NCI-H226 (cell line): ENCODE measurements at regions not wholly inside any gene's neighbourhood (a gene's known extent, or its start where the extent isn't known, plus 50 kb on each side); places are given as distances from the start of the nearest gene placed in this dataset.

ENCODE experiments used
- DNase-seq: peaks from one replicate; pipeline ENCODE4 v3.0.0-alpha.2; 2015

GRCh38 chr9:1776668-1777067 is 238.5 kb upstream of the SMARCA2 start:
- no peak for DNase-seq

- DNase-seq, result no peak
Observed at GRCh38 chr9:1791191-1791590, 224.0 kb upstream of the SMARCA2 start.

GRCh38 chr9:1794547-1795270 is 220.4 kb upstream of the SMARCA2 start:
- DNase-seq, result no peak

DNA sequence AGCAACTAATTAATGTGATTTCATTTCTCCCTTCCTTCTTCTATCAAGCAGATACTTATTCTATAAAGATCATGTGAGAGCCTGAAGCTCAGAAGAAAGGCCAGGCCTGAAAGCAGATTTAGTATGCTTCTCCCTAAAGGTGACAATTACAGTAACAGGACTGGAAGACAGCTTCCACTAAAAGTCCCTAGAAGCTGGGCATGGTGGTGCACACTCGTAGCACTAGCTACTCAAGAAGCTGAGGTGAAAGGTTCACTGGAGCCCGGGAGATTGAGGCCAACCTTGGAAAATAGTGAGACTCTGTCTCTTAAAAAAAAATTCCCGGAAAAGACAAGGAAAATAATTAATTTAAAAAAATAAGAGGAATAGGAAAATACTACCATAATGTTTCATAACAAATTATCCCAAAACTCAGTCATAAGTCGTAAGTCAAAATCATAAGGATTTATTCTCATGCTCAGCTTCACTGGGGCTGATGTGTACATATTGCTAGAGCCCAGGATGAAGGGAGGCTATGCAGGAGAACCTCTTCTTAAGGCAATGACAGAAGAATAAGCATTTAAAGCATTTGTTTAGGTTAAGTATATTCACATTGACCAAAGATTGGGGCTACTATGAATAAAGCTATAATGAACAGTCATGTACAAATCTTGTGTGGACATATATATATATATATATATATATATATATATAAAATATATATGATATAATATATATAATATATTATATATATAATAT is 210.8 kb upstream of the SMARCA2 start:
- no peak for DNase-seq

GRCh38 chr9:1829719-1830118 is 185.4 kb upstream of the SMARCA2 start:
- DNase-seq, result no peak

DNA sequence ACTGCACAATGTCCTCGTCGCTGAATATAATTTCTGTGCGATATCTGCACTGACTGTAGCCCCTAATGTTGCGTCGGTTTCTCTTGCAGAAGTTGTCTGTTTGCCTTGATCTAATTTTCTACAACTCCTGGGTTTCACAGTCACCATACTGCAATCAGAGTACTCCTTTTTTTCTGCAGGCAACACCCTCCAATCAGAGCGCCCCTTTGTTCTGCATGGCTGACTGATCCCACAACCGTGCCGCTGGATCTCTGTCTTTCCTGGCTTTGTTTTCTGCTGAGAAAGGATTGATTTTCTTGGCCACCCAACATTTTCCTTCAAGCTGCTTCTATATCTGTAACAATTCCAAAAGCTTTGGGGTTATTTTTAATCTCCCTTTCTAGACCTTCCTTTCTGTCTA is 182.2 kb upstream of the SMARCA2 start:
- DNase-seq, result no peak

- DNase-seq, result no peak
Observed at GRCh38 chr9:1837453-1838084, 177.6 kb upstream of the SMARCA2 start.

DNA sequence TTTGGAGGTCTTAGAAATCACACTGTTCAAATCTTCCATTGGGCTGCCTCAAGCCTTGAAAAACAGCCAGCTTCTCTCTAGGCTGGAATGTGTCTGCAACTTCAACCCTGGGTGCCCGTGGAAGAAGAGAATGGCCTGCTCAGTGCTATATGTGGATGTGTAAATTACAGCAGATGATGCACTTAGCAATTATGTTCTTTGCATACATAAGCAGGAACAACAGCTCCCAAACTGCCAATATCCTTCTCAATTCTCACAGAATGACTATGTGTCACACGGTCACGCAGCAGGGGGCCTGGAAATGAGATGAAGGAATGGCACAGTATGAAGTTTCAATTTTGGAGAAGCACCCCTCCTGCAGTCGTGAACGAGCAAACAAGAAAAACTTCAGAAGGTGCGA is 175.2 kb upstream of the SMARCA2 start:
- DNase-seq, result no peak

- DNase-seq, result no peak
Observed at GRCh38 chr9:1845425-1845824, 169.7 kb upstream of the SMARCA2 start.

GRCh38 chr9:1855726-1856125 is 159.4 kb upstream of the SMARCA2 start:
- no peak for DNase-seq

- DNase-seq, result no peak
Observed at GRCh38 chr9:1857808-1858207, 157.3 kb upstream of the SMARCA2 start.

GRCh38 chr9:1869843-1870242 is 145.3 kb upstream of the SMARCA2 start:
- no peak for DNase-seq

DNA sequence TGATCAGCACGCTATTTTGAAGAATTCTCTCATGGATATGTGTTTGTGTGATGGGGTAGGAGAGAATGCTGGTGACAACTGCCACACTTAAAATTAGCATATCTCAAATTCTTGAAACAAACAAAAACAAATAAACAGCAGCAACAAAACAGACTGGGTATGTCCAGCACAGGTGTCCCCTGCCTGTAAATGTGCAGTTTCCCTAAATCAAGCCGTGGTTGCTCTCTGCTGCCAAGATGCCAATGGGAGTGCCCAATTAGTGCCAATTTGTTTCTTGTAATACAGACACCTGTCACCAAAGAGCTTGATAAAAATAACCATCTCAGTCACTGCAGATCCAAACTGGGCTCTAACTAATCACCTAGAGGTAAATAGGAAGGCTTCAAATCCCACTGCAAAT is 144.2 kb upstream of the SMARCA2 start:
- no peak for DNase-seq

GRCh38 chr9:1871626-1872419 is 143.3 kb upstream of the SMARCA2 start:
- DNase-seq, result no peak

DNA sequence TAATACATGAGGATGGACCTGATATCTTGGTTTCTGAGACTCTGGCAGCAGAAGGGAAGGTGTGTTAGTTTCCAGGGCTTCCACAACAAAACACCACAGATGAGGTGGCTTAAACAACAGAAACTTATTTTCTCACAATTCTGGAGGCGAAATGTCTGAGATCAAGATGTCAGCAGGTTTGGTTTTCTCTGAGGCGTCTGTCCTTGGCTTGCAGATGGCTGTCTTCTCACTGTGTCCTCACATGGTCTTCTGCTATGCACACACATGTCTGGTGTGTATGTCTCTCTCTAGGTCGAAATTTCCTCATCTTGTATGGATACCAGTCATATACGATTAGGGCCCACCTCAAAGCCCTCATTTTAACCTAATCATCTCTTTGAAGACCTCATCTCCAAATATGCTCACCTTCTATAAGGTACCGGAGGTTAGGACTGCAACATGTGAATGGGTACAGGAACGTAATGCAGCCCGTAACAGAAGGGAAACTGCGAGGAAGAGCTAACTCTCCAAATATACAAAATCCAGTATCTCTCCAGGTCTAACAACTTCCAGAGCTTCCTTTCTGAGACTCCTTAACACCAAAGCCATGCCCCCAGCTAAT is 139.8 kb upstream of the SMARCA2 start:
- no peak for DNase-seq

GRCh38 chr9:1875921-1876448 is 139.2 kb upstream of the SMARCA2 start:
- no peak for DNase-seq

DNA sequence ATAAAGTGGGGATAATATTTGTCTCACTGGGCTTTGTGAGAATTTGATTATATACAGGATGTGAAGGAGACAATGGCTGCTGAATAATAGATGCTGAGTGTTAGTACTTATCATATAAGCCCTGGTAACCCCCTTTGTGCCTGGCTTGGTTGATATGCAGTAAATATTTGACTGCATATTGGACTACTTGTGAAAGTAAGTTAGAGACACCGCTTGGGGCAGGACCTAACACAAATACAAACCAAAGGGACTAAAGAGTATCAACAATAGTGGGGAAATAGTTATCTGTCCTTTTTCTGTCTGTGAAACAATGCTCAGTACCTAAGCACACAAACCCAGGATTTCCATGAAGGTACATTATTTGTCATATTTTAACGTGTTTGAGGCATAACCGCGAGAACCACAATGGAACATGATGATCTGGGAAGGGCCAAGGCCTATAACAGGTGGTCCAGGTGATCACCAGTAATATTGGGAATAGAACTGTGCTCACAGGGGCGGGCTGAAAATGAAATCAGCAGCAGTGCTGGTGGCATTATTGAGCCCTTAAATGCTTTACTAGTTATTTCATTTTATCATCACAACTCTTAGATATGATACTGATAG is 138.2 kb upstream of the SMARCA2 start:
- no peak for DNase-seq

- no peak for DNase-seq
Observed at GRCh38 chr9:1877951-1878350, 137.2 kb upstream of the SMARCA2 start.

- DNase-seq, result no peak
Observed at GRCh38 chr9:1878811-1879210, 136.3 kb upstream of the SMARCA2 start.

GRCh38 chr9:1879501-1879900 is 135.6 kb upstream of the SMARCA2 start:
- DNase-seq, result no peak

DNA sequence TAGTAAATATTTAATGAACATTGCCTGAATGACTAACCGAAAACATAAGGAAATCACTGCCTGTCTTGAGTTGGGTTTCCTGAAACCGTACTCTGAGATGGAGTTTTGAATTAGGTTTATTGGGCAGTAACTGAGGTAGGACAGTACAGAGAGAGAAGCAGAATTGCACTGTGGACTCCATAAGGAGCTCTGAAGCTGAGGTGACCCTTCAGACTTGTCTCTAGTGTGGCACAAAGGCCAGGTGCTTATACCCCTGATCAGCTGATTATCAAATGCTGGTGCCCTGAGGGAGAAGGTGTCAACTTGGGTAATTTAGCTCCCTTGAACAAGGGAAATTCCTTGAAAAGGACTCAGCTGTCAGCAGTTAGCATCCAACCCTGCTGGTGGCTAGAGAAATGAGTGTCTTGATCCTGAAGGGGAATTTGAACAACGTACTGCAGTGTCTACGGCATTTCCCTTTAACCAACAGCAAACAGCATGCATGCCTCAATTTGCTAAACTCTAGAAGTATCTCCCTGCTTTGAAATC is 135.0 kb upstream of the SMARCA2 start:
- no peak for DNase-seq
